ENCODE measurements at regions not wholly inside any gene's neighbourhood (a gene's known extent, or its start where the extent isn't known, plus 50 kb on each side); places are given as distances from the start of the nearest gene placed in this dataset.

GRCh38 chr5:12896086-12896485, 991.8 kb upstream of the CTNND2 start:
- DNase-seq (ENCODE audit: low read depth): no peak
- no peak overlapping the region for H3K4me3 ChIP-seq (ENCODE audit: low read depth, low read length)
- no peak for TF ChIP-seq POLR2A (IDR thresholded peaks at IDR 0.05; ENCODE audit: extremely low read depth, insufficient read length)
- no peak for TF ChIP-seq CTCF (IDR thresholded peaks at IDR 0.05; ENCODE audit: low read depth, low read length)
- no peak for TF ChIP-seq MYC (IDR thresholded peaks at IDR 0.05; ENCODE audit: low read depth, low read length)
- TF ChIP-seq MAX (IDR thresholded peaks at IDR 0.05; ENCODE audit: low read depth, low read length): no peak

GRCh38 chr5:12885018-12885417, 980.8 kb upstream of the CTNND2 start:
- TF ChIP-seq MYC (IDR thresholded peaks at IDR 0.05; ENCODE audit: low read depth, low read length) (no peak), MAX (IDR thresholded peaks at IDR 0.05; ENCODE audit: low read depth, low read length) (no peak), POLR2A (IDR thresholded peaks at IDR 0.05; ENCODE audit: extremely low read depth, insufficient read length) (no peak), CTCF (IDR thresholded peaks at IDR 0.05; ENCODE audit: low read depth, low read length) (no peak)
- H3K4me3 ChIP-seq (ENCODE audit: low read depth, low read length): no peak overlapping the region
- no peak for DNase-seq (ENCODE audit: low read depth)

- H3K4me3 ChIP-seq (ENCODE audit: low read depth, low read length): no peak overlapping the region
- DNase-seq (ENCODE audit: low read depth): no peak
- TF ChIP-seq POLR2A (IDR thresholded peaks at IDR 0.05; ENCODE audit: extremely low read depth, insufficient read length) (no peak), CTCF (IDR thresholded peaks at IDR 0.05; ENCODE audit: low read depth, low read length) (no peak), MAX (IDR thresholded peaks at IDR 0.05; ENCODE audit: low read depth, low read length) (no peak), MYC (IDR thresholded peaks at IDR 0.05; ENCODE audit: low read depth, low read length) (no peak)
These were observed 979.1 kb upstream of the CTNND2 start for GRCh38 chr5:12883395-12883794.

- DNase-seq (ENCODE audit: low read depth): no peak
- H3K4me3 ChIP-seq (ENCODE audit: low read depth, low read length): no peak overlapping the region
- TF ChIP-seq MAX (IDR thresholded peaks at IDR 0.05; ENCODE audit: low read depth, low read length): no peak
- no peak for TF ChIP-seq POLR2A (IDR thresholded peaks at IDR 0.05; ENCODE audit: extremely low read depth, insufficient read length)
- TF ChIP-seq MYC (IDR thresholded peaks at IDR 0.05; ENCODE audit: low read depth, low read length): no peak
- no peak for TF ChIP-seq CTCF (IDR thresholded peaks at IDR 0.05; ENCODE audit: low read depth, low read length)
These were observed 972.5 kb upstream of the CTNND2 start for GRCh38 chr5:12876541-12877298.

GRCh38 chr5:12870872-12871539, 966.8 kb upstream of the CTNND2 start:
- H3K4me3 ChIP-seq (ENCODE audit: low read depth, low read length): no peak overlapping the region
- DNase-seq (ENCODE audit: low read depth): no peak
- TF ChIP-seq MYC (IDR thresholded peaks at IDR 0.05; ENCODE audit: low read depth, low read length): no peak
- TF ChIP-seq MAX (IDR thresholded peaks at IDR 0.05; ENCODE audit: low read depth, low read length): no peak
- no peak for TF ChIP-seq POLR2A (IDR thresholded peaks at IDR 0.05; ENCODE audit: extremely low read depth, insufficient read length)
- no peak for TF ChIP-seq CTCF (IDR thresholded peaks at IDR 0.05; ENCODE audit: low read depth, low read length)
